ENCODE measurements at regions not wholly inside any gene's neighbourhood (a gene's known extent, or its start where the extent isn't known, plus 50 kb on each side); places are given as distances from the start of the nearest gene placed in this dataset.

DNA sequence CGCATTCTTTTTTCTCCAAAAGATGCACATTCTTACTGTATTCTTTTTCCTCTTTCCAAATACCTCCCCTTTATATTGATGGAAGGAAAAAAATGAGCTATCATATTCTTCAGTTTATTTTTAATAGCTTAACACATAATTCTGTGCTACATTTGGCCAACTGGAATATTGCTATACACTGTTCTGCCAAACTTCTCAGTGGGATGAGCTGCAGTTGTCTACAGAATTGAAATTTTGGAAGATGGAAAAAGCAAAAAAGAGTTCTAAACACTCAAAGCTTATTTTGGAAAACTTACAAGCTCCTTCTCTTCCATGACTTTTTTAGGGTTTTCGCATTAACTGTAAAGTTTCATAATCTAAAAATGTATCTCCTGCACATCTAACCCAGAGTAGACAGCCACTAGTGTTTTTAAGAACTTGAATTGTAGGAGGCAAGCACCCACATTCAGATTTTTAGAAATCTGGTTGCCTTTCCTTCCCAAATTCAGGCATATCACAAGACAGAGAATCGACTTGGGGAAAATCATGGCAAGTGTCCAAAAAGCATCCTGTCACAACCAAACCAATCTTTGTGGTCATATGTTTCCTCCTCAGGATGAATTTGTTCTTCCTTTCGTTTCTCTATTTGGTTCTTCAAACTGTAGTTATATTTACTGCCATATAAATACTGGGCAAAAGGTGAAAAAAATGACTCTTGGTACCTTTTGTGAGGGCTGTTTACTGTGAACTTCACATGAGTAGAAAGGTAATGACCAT, 111.4 kb upstream of the FRY start (continued):
- TF ChIP-seq, protein P1, sequence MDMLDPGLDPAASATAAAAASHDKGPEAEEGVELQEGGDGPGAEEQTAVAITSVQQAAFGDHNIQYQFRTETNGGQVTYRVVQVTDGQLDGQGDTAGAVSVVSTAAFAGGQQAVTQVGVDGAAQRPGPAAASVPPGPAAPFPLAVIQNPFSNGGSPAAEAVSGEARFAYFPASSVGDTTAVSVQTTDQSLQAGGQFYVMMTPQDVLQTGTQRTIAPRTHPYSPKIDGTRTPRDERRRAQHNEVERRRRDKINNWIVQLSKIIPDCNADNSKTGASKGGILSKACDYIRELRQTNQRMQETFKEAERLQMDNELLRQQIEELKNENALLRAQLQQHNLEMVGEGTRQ (IDR thresholded peaks at IDR 0.05; ENCODE audit: low read depth, low read length): no peak
- TF ChIP-seq FOS (IDR thresholded peaks at IDR 0.05; ENCODE audit: low read depth, low read length): no peak

DNA sequence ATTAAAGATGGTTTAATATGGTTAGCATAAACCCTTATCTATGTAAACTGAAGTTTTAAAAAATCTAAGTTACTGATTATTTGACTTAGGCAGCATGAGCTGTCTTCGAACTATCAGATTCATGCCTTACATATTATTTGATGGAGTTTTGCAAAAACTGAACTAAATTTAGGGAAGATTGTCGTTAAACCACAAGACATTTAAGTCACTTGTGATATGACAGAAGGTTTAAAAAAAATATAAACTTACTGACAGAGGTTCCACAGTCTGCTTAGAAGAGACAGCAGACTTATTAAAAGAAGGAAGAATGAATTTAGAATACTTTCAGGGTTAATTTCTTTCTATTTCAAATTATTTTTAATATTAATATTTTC, 110.9 kb upstream of the FRY start:
- in situ Hi-C loops (cut with MboI; ENCODE audit: low sequenced_read_pairs): no loop called here
- H4K20me1 ChIP-seq (ENCODE audit: insufficient read depth, low read length): no peaks in the 10 kb centered on the region
- no peak overlapping the region for H4K91ac ChIP-seq (ENCODE audit: insufficient read depth, low read depth, low read length)
- H3K14ac ChIP-seq (replicated peaks; ENCODE audit: low read depth, low read length): no peak overlapping the region
- ChIA-PET POLR2A (ENCODE audit: unreplicated experiment) (no interaction called here), CTCF (interaction anchor here (0.6 to 3.1 kb wide), 3 partner anchors 11 to 239 kb away, joined by 4 to 27 read pairs (median 4); no protein-coding TSS in a partner anchor)
- H3K9ac ChIP-seq (ENCODE audit: low read depth, low read length): no peak overlapping the region
- no peaks in the 10 kb centered on the region for H3K27me3 ChIP-seq (ENCODE audit: control insufficient read depth, insufficient read depth, low read length)
- no peak overlapping the region for H3K4me2 ChIP-seq (ENCODE audit: low read depth, low read length)
- H4K5ac ChIP-seq (ENCODE audit: low read depth, low read length): no peak overlapping the region
- no peak overlapping the region for H2AK9ac ChIP-seq (replicated peaks; ENCODE audit: low read depth, low read length, poor library complexity)
- no CpG with 5 or more reads among the region's 2 CpGs for WGBS, 2 experiments (ENCODE audit: extremely low coverage in 2 of 2, insufficient read length in 1 of 2)
- ATAC-seq (ENCODE audit: low read depth) (no peak), DNase-seq (no peak)
- H2BK20ac ChIP-seq (ENCODE audit: low read depth, low read length): no peak overlapping the region
- H4K8ac ChIP-seq (ENCODE audit: low read depth in 2 of 2, low read length in 2 of 2): no peak overlapping the region
- H3K4me3 ChIP-seq (ENCODE audit: insufficient read depth, low read depth, low read length): no peak overlapping the region
- no TSS peak for BruUV-seq (replicated peaks)
- no peak overlapping the region for H2AFZ ChIP-seq (replicated peaks; ENCODE audit: low read length, poor library complexity)
- dilution Hi-C loops (cut with HindIII; ENCODE audit: low sequenced_read_pairs, unreplicated experiment): no loop called here
- peaks cover 3% of the 10 kb centered on the region; the same call in 1 of the 2 replicates for H3K9me1 ChIP-seq (ENCODE audit: insufficient read depth, low read length)
- no peak overlapping the region for H3K23ac ChIP-seq (ENCODE audit: low read depth, low read length)
- no peak overlapping the region for H2AK5ac ChIP-seq (ENCODE audit: low read depth, low read length)
- H3K18ac ChIP-seq (ENCODE audit: low read depth, low read length): no peak overlapping the region
- no peak overlapping the region for H2BK5ac ChIP-seq (ENCODE audit: low read depth, low read length, poor library complexity, severe bottlenecking)
- no peak overlapping the region for H3K56ac ChIP-seq (ENCODE audit: extremely low read depth, insufficient read depth, low read length)
- H2BK15ac ChIP-seq (ENCODE audit: low read depth, low read length): no peak overlapping the region
- H3K79me1 ChIP-seq (ENCODE audit: low read depth in 1 of 2, low read length in 2 of 2): no peaks in the 10 kb centered on the region
- no peaks in the 10 kb centered on the region for H3K36me3 ChIP-seq (ENCODE audit: control insufficient read depth, insufficient read depth, low read length)
- H3K27ac ChIP-seq (ENCODE audit: insufficient read depth, low read length): no peak overlapping the region
- peaks cover 2% of the 10 kb centered on the region; the same call in 1 of the 2 replicates for H3K4me1 ChIP-seq (ENCODE audit: control insufficient read depth, insufficient read depth, low read length)
- H3K9me3 ChIP-seq (ENCODE audit: control insufficient read depth, insufficient read depth, low read length): no peaks in the 10 kb centered on the region
- intact Hi-C loops (cut with micrococcal nuclease): no loop called here
- no peak overlapping the region for H2BK120ac ChIP-seq (ENCODE audit: low read depth, low read length)
- H3K4ac ChIP-seq (ENCODE audit: low read depth, low read length): no peak overlapping the region
- TF ChIP-seq, protein P2, sequence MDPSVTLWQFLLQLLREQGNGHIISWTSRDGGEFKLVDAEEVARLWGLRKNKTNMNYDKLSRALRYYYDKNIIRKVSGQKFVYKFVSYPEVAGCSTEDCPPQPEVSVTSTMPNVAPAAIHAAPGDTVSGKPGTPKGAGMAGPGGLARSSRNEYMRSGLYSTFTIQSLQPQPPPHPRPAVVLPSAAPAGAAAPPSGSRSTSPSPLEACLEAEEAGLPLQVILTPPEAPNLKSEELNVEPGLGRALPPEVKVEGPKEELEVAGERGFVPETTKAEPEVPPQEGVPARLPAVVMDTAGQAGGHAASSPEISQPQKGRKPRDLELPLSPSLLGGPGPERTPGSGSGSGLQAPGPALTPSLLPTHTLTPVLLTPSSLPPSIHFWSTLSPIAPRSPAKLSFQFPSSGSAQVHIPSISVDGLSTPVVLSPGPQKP (IDR thresholded peaks at IDR 0.05; ENCODE audit: borderline replicate concordance, low read depth, low read length): no peak
- TF ChIP-seq, protein P3, sequence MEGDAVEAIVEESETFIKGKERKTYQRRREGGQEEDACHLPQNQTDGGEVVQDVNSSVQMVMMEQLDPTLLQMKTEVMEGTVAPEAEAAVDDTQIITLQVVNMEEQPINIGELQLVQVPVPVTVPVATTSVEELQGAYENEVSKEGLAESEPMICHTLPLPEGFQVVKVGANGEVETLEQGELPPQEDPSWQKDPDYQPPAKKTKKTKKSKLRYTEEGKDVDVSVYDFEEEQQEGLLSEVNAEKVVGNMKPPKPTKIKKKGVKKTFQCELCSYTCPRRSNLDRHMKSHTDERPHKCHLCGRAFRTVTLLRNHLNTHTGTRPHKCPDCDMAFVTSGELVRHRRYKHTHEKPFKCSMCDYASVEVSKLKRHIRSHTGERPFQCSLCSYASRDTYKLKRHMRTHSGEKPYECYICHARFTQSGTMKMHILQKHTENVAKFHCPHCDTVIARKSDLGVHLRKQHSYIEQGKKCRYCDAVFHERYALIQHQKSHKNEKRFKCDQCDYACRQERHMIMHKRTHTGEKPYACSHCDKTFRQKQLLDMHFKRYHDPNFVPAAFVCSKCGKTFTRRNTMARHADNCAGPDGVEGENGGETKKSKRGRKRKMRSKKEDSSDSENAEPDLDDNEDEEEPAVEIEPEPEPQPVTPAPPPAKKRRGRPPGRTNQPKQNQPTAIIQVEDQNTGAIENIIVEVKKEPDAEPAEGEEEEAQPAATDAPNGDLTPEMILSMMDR (conservative IDR thresholded peaks at IDR 0.05; ENCODE audit: low read depth, low read length): no peak
- TF ChIP-seq RAD21 (IDR thresholded peaks at IDR 0.05; ENCODE audit: low read length) (no peak), MAFK (IDR thresholded peaks at IDR 0.05; ENCODE audit: low read depth, low read length) (no peak), NFE2L2 (IDR thresholded peaks at IDR 0.05; ENCODE audit: low read depth, low read length) (no peak), SMC3 (IDR thresholded peaks at IDR 0.05; ENCODE audit: low read depth, low read length) (no peak), MXI1 (IDR thresholded peaks at IDR 0.05; ENCODE audit: borderline replicate concordance, low read depth, low read length) (no peak), CHD1 (IDR thresholded peaks at IDR 0.05; ENCODE audit: low read depth, low read length) (no peak), POLR2A (IDR thresholded peaks at IDR 0.05; ENCODE audit: low read depth, low read length) (no peak), MAZ (IDR thresholded peaks at IDR 0.05; ENCODE audit: borderline replicate concordance, low read depth, low read length) (no peak), BHLHE40 (IDR thresholded peaks at IDR 0.05; ENCODE audit: low read depth, low read length) (no peak), RFX5 (IDR thresholded peaks at IDR 0.05; ENCODE audit: low read depth, low read length) (no peak)
